ENCODE measurements at regions not wholly inside any gene's neighbourhood (a gene's known extent, or its start where the extent isn't known, plus 50 kb on each side); places are given as distances from the start of the nearest gene placed in this dataset.

- no peak for TF ChIP-seq CTCF (IDR thresholded peaks at IDR 0.05)
- no peak for TF ChIP-seq POLR2A (IDR thresholded peaks at IDR 0.05; ENCODE audit: low read length)
- TF ChIP-seq, protein P1, sequence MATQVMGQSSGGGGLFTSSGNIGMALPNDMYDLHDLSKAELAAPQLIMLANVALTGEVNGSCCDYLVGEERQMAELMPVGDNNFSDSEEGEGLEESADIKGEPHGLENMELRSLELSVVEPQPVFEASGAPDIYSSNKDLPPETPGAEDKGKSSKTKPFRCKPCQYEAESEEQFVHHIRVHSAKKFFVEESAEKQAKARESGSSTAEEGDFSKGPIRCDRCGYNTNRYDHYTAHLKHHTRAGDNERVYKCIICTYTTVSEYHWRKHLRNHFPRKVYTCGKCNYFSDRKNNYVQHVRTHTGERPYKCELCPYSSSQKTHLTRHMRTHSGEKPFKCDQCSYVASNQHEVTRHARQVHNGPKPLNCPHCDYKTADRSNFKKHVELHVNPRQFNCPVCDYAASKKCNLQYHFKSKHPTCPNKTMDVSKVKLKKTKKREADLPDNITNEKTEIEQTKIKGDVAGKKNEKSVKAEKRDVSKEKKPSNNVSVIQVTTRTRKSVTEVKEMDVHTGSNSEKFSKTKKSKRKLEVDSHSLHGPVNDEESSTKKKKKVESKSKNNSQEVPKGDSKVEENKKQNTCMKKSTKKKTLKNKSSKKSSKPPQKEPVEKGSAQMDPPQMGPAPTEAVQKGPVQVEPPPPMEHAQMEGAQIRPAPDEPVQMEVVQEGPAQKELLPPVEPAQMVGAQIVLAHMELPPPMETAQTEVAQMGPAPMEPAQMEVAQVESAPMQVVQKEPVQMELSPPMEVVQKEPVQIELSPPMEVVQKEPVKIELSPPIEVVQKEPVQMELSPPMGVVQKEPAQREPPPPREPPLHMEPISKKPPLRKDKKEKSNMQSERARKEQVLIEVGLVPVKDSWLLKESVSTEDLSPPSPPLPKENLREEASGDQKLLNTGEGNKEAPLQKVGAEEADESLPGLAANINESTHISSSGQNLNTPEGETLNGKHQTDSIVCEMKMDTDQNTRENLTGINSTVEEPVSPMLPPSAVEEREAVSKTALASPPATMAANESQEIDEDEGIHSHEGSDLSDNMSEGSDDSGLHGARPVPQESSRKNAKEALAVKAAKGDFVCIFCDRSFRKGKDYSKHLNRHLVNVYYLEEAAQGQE (IDR thresholded peaks at IDR 0.05) = no peak
- no peak for TF ChIP-seq TFCP2L1 (CRISPR knock-in tag; IDR thresholded peaks at IDR 0.05)
- TF ChIP-seq JUN (IDR thresholded peaks at IDR 0.05) = no peak
- TF ChIP-seq CEBPB (IDR thresholded peaks at IDR 0.05) = no peak
- no peak for TF ChIP-seq NFE2L2 (conservative IDR thresholded peaks at IDR 0.05; ENCODE audit: low read length)
- no peak for TF ChIP-seq ATOH8 (CRISPR knock-in tag; IDR thresholded peaks at IDR 0.05; ENCODE audit: low read depth)
Observed at GRCh38 chrX:109936114-109936513, 66.8 kb upstream of the TMEM164 start.
